ENCODE measurements at regions not wholly inside any gene's neighbourhood (a gene's known extent, or its start where the extent isn't known, plus 50 kb on each side); places are given as distances from the start of the nearest gene placed in this dataset.
"Not testable (repeated sequence)": the region's sequence is repeated elsewhere in the genome, so short reads cannot be mapped to it uniquely, and the experiment has no call there.

GRCh38 chr14:44835928-44836327, 125.8 kb downstream of the KLHL28 start:
- H3K4me2 ChIP-seq (ENCODE audit: insufficient read depth, low read length); H3K9me1 ChIP-seq (ENCODE audit: control insufficient read depth, insufficient read depth, low read length); H3K4me3 ChIP-seq; ATAC-seq; H3K4me1 ChIP-seq (replicated peaks in 1 of 2; ENCODE audit: control insufficient read depth in 2 of 2, insufficient read depth in 2 of 2, low read length in 2 of 2); H3K79me2 ChIP-seq (ENCODE audit: control insufficient read depth, insufficient read depth, low read length); BruUV-seq (replicated peaks); H3K9me3 ChIP-seq (replicated peaks; ENCODE audit: control insufficient read depth, insufficient read depth, low read depth, low read length); H3K9ac ChIP-seq (ENCODE audit: insufficient read depth in 1 of 2, low read depth in 2 of 2, low read length in 2 of 2); H2AFZ ChIP-seq (ENCODE audit: low read depth, low read length); H3K27ac ChIP-seq (ENCODE audit: extremely low read depth, low read depth, low read length); POLR2A ChIA-PET; intact Hi-C loops (cut with micrococcal nuclease); H3K27me3 ChIP-seq (ENCODE audit: control insufficient read depth in 2 of 2, insufficient read depth in 2 of 2, low read length in 2 of 2); DNase-seq (ENCODE audit: extremely low read depth in 1 of 4, low spot score in 3 of 4); H3K36me3 ChIP-seq (ENCODE audit: control insufficient read depth, insufficient read depth, low read length); CTCF ChIA-PET (ENCODE audit: low intra/inter-chr PET ratio); H4K20me1 ChIP-seq (replicated peaks; ENCODE audit: control insufficient read depth, insufficient read depth, low read length); FAIRE-seq; in situ Hi-C loops (cut with MboI): not testable (repeated sequence)
- WGBS (ENCODE audit: insufficient coverage, low coverage, missing lambda C conversion rate): 5% methylated on average over 4 of the region's 9 CpGs

GRCh38 chr14:44833376-44834060, 128.2 kb downstream of the KLHL28 start:
- no peaks in the 10 kb centered on the region for H3K4me1 ChIP-seq (replicated peaks in 1 of 2; ENCODE audit: control insufficient read depth in 2 of 2, insufficient read depth in 2 of 2, low read length in 2 of 2)
- no peaks in the 10 kb centered on the region for H3K36me3 ChIP-seq (ENCODE audit: control insufficient read depth, insufficient read depth, low read length)
- in situ Hi-C loops (cut with MboI) (no loop called here), intact Hi-C loops (cut with micrococcal nuclease) (no loop called here)
- H3K27me3 ChIP-seq (ENCODE audit: control insufficient read depth in 2 of 2, insufficient read depth in 2 of 2, low read length in 2 of 2): no peaks in the 10 kb centered on the region
- H3K27ac ChIP-seq (ENCODE audit: extremely low read depth, low read depth, low read length): no peak overlapping the region
- no peak overlapping the region for H2AFZ ChIP-seq (ENCODE audit: low read depth, low read length)
- FAIRE-seq (no peak), ATAC-seq (no peak), DNase-seq (ENCODE audit: extremely low read depth in 1 of 4, low spot score in 3 of 4) (no peak)
- no peaks in the 10 kb centered on the region for H4K20me1 ChIP-seq (replicated peaks; ENCODE audit: control insufficient read depth, insufficient read depth, low read length)
- POLR2A ChIA-PET: no interaction called here
- H3K79me2 ChIP-seq (ENCODE audit: control insufficient read depth, insufficient read depth, low read length): no peaks in the 10 kb centered on the region
- CTCF ChIA-PET (ENCODE audit: low intra/inter-chr PET ratio): no interaction called here
- no peak overlapping the region for H3K4me3 ChIP-seq
- H3K9me3 ChIP-seq (replicated peaks; ENCODE audit: control insufficient read depth, insufficient read depth, low read depth, low read length): no peaks in the 10 kb centered on the region
- H3K9me1 ChIP-seq (ENCODE audit: control insufficient read depth, insufficient read depth, low read length): no peaks in the 10 kb centered on the region
- WGBS (ENCODE audit: insufficient coverage, low coverage, missing lambda C conversion rate): 0% methylated on average over 1 of the region's 1 CpG
- no peak overlapping the region for H3K9ac ChIP-seq (ENCODE audit: insufficient read depth in 1 of 2, low read depth in 2 of 2, low read length in 2 of 2)
- TF ChIP-seq CREB3L1 (IDR thresholded peaks at IDR 0.05; ENCODE audit: borderline replicate concordance, low read depth): no peak
- no peak for TF ChIP-seq ZNF224 (CRISPR knock-in tag; IDR thresholded peaks at IDR 0.05)
- TF ChIP-seq HMG20A (CRISPR knock-in tag; conservative IDR thresholded peaks at IDR 0.05): no peak
- H3K4me2 ChIP-seq (ENCODE audit: insufficient read depth, low read length): no peak overlapping the region
- BruUV-seq (replicated peaks): no TSS peak

Data from K562 (cell line).